ENCODE measurements at regions not wholly inside any gene's neighbourhood (a gene's known extent, or its start where the extent isn't known, plus 50 kb on each side); places are given as distances from the start of the nearest gene placed in this dataset.

DNA sequence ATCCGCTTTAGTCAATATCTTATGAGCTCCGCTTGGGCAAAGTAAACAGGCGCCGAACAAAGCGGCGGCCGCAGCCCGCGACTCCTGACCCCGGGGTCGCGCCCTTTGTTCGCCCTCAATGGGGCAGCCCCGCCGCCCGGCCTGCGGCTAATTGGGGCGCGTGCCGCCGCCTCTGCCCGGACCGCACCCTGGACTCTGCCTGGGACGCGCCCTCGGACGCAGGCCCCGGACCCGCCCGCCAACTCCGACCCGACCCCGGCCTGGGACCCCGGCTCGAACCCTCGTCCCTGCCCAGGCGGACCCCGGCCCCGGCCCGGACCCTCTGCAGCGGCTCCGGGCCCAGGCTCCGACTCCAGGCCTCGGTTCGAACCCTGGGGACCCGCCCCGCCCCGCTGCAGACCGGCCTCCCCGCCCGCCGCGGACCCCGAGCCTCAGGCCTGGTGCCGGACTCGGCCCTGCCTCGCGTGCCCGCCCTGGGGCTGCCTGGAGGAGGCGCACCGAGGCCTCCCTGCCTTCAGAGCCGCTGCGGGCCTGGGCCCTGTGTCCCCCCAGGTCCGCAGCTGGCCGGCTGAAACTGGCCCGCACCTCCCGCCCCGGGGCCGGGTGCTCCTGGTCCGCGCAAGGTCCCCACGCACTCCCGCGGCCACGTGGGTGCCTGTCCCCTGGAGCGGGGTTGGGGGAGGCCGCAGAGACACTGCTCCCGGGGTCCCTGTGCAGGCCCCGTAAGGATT is 84.7 kb upstream of the WNT7B start:
- intact Hi-C loops (cut with DNase I) = no loop called here
- Histone ChIP-seq H3K36me3 (peaks cover 0 to 5% of the 10 kb centered on the region in 2 donors), H3K27me3 (no peaks in the 10 kb centered on the region), H3K9me3 (no peaks in the 10 kb centered on the region), H3K4me1 (peaks cover 24 to 76% of the 10 kb centered on the region in 2 donors), H3K27ac (peak overlapping the region; percentile 99 to 100), H3K4me3 (peak overlapping the region; percentile 24 to 95)
- TF ChIP-seq, protein P1, sequence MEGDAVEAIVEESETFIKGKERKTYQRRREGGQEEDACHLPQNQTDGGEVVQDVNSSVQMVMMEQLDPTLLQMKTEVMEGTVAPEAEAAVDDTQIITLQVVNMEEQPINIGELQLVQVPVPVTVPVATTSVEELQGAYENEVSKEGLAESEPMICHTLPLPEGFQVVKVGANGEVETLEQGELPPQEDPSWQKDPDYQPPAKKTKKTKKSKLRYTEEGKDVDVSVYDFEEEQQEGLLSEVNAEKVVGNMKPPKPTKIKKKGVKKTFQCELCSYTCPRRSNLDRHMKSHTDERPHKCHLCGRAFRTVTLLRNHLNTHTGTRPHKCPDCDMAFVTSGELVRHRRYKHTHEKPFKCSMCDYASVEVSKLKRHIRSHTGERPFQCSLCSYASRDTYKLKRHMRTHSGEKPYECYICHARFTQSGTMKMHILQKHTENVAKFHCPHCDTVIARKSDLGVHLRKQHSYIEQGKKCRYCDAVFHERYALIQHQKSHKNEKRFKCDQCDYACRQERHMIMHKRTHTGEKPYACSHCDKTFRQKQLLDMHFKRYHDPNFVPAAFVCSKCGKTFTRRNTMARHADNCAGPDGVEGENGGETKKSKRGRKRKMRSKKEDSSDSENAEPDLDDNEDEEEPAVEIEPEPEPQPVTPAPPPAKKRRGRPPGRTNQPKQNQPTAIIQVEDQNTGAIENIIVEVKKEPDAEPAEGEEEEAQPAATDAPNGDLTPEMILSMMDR (IDR thresholded peaks at IDR 0.05) = no peak
- peak; percentile 2 to 60 for DNase-seq (ENCODE audit: low spot score in 2 of 2)

GRCh38 chr22:46062232-46062615 is 85.3 kb upstream of the WNT7B start:
- H3K4me1 ChIP-seq = peaks cover 27 to 75% of the 10 kb centered on the region in 2 donors
- peak overlapping the region in 1 of 2 donors; percentile 95 for H3K4me3 ChIP-seq
- intact Hi-C loops (cut with DNase I) = no loop called here
- TF ChIP-seq, protein P1 (IDR thresholded peaks at IDR 0.05) = no peak
- peak overlapping the region; percentile 99 to 100 for H3K27ac ChIP-seq
- DNase-seq (ENCODE audit: low spot score in 2 of 2) = no peak
- no peaks in the 10 kb centered on the region for H3K9me3 ChIP-seq
- H3K27me3 ChIP-seq = no peaks in the 10 kb centered on the region
- peaks cover 0 to 5% of the 10 kb centered on the region in 2 donors for H3K36me3 ChIP-seq

GRCh38 chr22:46062971-46063631 is 86.1 kb upstream of the WNT7B start:
- Histone ChIP-seq H3K27me3 (no peaks in the 10 kb centered on the region), H3K27ac (peak overlapping the region; percentile 99 to 100), H3K9me3 (no peaks in the 10 kb centered on the region), H3K36me3 (peaks cover 0 to 5% of the 10 kb centered on the region in 2 donors), H3K4me1 (peaks cover 22 to 72% of the 10 kb centered on the region in 2 donors), H3K4me3 (peak overlapping the region in 1 of 2 donors; percentile 95)
- DNase-seq (ENCODE audit: low spot score in 2 of 2) = peak; percentile 5 to 56
- TF ChIP-seq, protein P1 (IDR thresholded peaks at IDR 0.05) = no peak
- intact Hi-C loops (cut with DNase I) = no loop called here

DNA sequence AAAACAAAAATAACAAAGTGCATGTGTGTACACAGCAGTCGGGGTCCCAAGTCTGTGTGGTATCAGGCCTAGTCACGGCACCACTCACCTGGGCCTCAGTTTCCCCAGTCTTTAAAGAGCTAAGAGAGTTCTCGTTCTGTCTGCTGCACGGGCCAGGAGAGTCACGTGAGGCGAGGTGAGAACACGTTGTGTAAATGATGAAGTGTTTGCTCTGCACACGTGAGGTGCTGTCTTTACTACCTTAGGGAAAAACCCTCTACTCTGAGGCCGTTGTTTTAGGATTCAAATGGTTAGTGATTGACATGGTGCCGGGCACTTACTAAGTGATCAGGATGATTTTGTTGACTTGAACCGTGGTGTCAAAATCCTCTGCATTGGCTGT is 86.5 kb upstream of the PPARA start:
- H3K27ac ChIP-seq = peak overlapping the region; percentile 99 to 100
- H3K27me3 ChIP-seq = no peaks in the 10 kb centered on the region
- peak; percentile 8 to 60 for DNase-seq (ENCODE audit: low spot score in 2 of 2)
- TF ChIP-seq, protein P1 (IDR thresholded peaks at IDR 0.05) = no peak
- peak overlapping the region; percentile 24 to 95 for H3K4me3 ChIP-seq
- H3K36me3 ChIP-seq = peaks cover 0 to 5% of the 10 kb centered on the region in 2 donors
- no peaks in the 10 kb centered on the region for H3K9me3 ChIP-seq
- intact Hi-C loops (cut with DNase I) = no loop called here
- H3K4me1 ChIP-seq = peaks cover 24 to 72% of the 10 kb centered on the region in 2 donors

- Histone ChIP-seq H3K4me3 (peak overlapping the region; percentile 24 to 95), H3K9me3 (no peaks in the 10 kb centered on the region), H3K36me3 (peaks cover 0 to 5% of the 10 kb centered on the region in 2 donors), H3K4me1 (peaks cover 28 to 70% of the 10 kb centered on the region in 2 donors), H3K27ac (peak overlapping the region; percentile 99 to 100), H3K27me3 (no peaks in the 10 kb centered on the region)
- intact Hi-C loops (cut with DNase I) = no loop called here
- TF ChIP-seq, protein P1 (IDR thresholded peaks at IDR 0.05) = no peak
- DNase-seq (ENCODE audit: low spot score in 2 of 2) = peak; percentile 7 to 66
Measured at GRCh38 chr22:46064228-46064965, 85.9 kb upstream of the PPARA start.

Measured in ascending aorta (tissue), 2 donors.